Mesothelial cell of epicardium (in vitro differentiated cells): ENCODE measurements at regions not wholly inside any gene's neighbourhood (a gene's known extent, or its start where the extent isn't known, plus 50 kb on each side); places are given as distances from the start of the nearest gene placed in this dataset.

Source experiments
- DNase-seq, 2 experiments: peaks; one replicate each; pipeline ENCODE4 v3.0.0; 2021; ENCODE audit warnings: low spot score in 2 of 2; ENCODE audit not compliant: unreplicated experiment in 2 of 2
- H3K27ac Mint-ChIP-seq: 2 replicates; pipeline ENCODE4 v1.8.0; 2021; ENCODE audit warnings: mixed read lengths
- H3K27me3 Mint-ChIP-seq: 2 replicates; pipeline ENCODE4 v1.8.0; 2021; ENCODE audit warnings: low read depth, mixed read lengths
- H3K36me3 Mint-ChIP-seq: 2 replicates; pipeline ENCODE4 v1.8.0; 2021; ENCODE audit warnings: mixed read lengths
- H3K4me1 Mint-ChIP-seq: 2 replicates; pipeline ENCODE4 v1.8.0; 2021; ENCODE audit warnings: mixed read lengths
- H3K4me3 Mint-ChIP-seq: 2 replicates; pipeline ENCODE4 v1.8.0; 2021; ENCODE audit warnings: mild to moderate bottlenecking, moderate library complexity, mixed read lengths
- H3K9me3 Mint-ChIP-seq: 2 replicates; pipeline ENCODE4 v1.8.0; 2021; ENCODE audit warnings: mixed read lengths
- CTCF ChIP-seq: fragments of 200-600 bp; sonication (generic); IDR thresholded peaks from one replicate; pipeline ENCODE4 v1.5.0; 2021; ENCODE audit warnings: antibody characterized with exemption; ENCODE audit not compliant: unreplicated experiment

- Mint-ChIP-seq H3K27ac (no peak overlapping the region), H3K9me3 (no peaks in the 10 kb centered on the region), H3K4me3 (no peak overlapping the region), H3K36me3 (no peaks in the 10 kb centered on the region), H3K4me1 (no peaks in the 10 kb centered on the region), H3K27me3 (peaks cover 30% of the 10 kb centered on the region)
- TF ChIP-seq CTCF, result no peak
- no peak for DNase-seq
These were observed 1470.9 kb downstream of the BRD1 start for GRCh38 chr22:48356731-48357130.

- peaks cover 30% of the 10 kb centered on the region for H3K27me3 Mint-ChIP-seq
- no peak for TF ChIP-seq CTCF
- H3K9me3 Mint-ChIP-seq, result no peaks in the 10 kb centered on the region
- H3K27ac Mint-ChIP-seq, result no peak overlapping the region
- H3K4me3 Mint-ChIP-seq, result no peak overlapping the region
- no peaks in the 10 kb centered on the region for H3K4me1 Mint-ChIP-seq
- no peak for DNase-seq
- no peaks in the 10 kb centered on the region for H3K36me3 Mint-ChIP-seq
These were observed 1473.6 kb downstream of the BRD1 start for GRCh38 chr22:48354096-48354495.

GRCh38 chr22:48353116-48353947 lies 1474.3 kb downstream of the BRD1 start:
- peaks cover 30% of the 10 kb centered on the region for H3K27me3 Mint-ChIP-seq
- DNase-seq, result no peak
- H3K4me1 Mint-ChIP-seq, result no peaks in the 10 kb centered on the region
- H3K27ac Mint-ChIP-seq, result no peak overlapping the region
- no peaks in the 10 kb centered on the region for H3K9me3 Mint-ChIP-seq
- H3K36me3 Mint-ChIP-seq, result no peaks in the 10 kb centered on the region
- H3K4me3 Mint-ChIP-seq, result no peak overlapping the region
- no peak for TF ChIP-seq CTCF

GRCh38 chr22:48352086-48352911 lies 1475.4 kb downstream of the BRD1 start:
- H3K4me1 Mint-ChIP-seq, result no peaks in the 10 kb centered on the region
- no peaks in the 10 kb centered on the region for H3K36me3 Mint-ChIP-seq
- no peak overlapping the region for H3K27ac Mint-ChIP-seq
- no peak for DNase-seq
- no peak for TF ChIP-seq CTCF
- no peaks in the 10 kb centered on the region for H3K9me3 Mint-ChIP-seq
- H3K4me3 Mint-ChIP-seq, result no peak overlapping the region
- peaks cover 30% of the 10 kb centered on the region for H3K27me3 Mint-ChIP-seq

- H3K27me3 Mint-ChIP-seq, result peaks cover 27% of the 10 kb centered on the region
- no peaks in the 10 kb centered on the region for H3K4me1 Mint-ChIP-seq
- no peak for TF ChIP-seq CTCF
- H3K4me3 Mint-ChIP-seq, result no peak overlapping the region
- no peak overlapping the region for H3K27ac Mint-ChIP-seq
- H3K36me3 Mint-ChIP-seq, result no peaks in the 10 kb centered on the region
- H3K9me3 Mint-ChIP-seq, result no peaks in the 10 kb centered on the region
- DNase-seq, result no peak
These were observed 1476.1 kb downstream of the BRD1 start for GRCh38 chr22:48351376-48352085.
